ENCODE measurements at regions not wholly inside any gene's neighbourhood (a gene's known extent, or its start where the extent isn't known, plus 50 kb on each side); places are given as distances from the start of the nearest gene placed in this dataset.
"Not testable (repeated sequence)": the region's sequence is repeated elsewhere in the genome, so short reads cannot be mapped to it uniquely, and the experiment has no call there.

GRCh38 chr11:109707411-109707810, 285.4 kb downstream of the C11orf87 start:
- TF ChIP-seq, protein P1, sequence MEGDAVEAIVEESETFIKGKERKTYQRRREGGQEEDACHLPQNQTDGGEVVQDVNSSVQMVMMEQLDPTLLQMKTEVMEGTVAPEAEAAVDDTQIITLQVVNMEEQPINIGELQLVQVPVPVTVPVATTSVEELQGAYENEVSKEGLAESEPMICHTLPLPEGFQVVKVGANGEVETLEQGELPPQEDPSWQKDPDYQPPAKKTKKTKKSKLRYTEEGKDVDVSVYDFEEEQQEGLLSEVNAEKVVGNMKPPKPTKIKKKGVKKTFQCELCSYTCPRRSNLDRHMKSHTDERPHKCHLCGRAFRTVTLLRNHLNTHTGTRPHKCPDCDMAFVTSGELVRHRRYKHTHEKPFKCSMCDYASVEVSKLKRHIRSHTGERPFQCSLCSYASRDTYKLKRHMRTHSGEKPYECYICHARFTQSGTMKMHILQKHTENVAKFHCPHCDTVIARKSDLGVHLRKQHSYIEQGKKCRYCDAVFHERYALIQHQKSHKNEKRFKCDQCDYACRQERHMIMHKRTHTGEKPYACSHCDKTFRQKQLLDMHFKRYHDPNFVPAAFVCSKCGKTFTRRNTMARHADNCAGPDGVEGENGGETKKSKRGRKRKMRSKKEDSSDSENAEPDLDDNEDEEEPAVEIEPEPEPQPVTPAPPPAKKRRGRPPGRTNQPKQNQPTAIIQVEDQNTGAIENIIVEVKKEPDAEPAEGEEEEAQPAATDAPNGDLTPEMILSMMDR (IDR thresholded peaks at IDR 0.05; ENCODE audit: insufficient read depth, low read depth, low read length, missing control alignments) = no peak
- no peak overlapping the region for H3K4me3 ChIP-seq (ENCODE audit: low read depth, low read length)
- DNase-seq (ENCODE audit: low read depth) = no peak

GRCh38 chr11:109708184-109708583, 286.2 kb downstream of the C11orf87 start:
- TF ChIP-seq, protein P1 (IDR thresholded peaks at IDR 0.05; ENCODE audit: insufficient read depth, low read depth, low read length, missing control alignments) = no peak
- no peak for DNase-seq (ENCODE audit: low read depth)
- no peak overlapping the region for H3K4me3 ChIP-seq (ENCODE audit: low read depth, low read length)

DNA sequence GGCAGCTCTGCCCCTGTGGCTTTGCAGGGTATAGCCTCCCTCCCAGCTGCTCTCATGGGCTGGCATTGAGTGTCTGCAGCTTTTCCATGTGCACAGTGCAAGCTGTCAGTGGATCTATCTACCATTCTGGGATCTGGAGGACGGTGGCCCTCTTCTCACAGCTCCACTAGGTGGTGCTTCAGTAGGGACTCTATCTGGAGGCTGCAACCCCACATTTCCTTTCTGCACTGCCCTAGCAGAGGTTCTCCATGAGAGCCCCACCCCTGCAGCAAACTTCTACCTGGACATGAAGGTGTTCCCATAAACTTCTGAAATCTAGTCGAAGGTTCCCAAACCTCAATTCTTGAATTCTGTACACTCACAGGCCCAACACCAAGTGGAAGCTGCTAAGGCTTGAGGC, 292.5 kb downstream of the C11orf87 start:
- not testable (repeated sequence) for DNase-seq (ENCODE audit: low read depth); H3K4me3 ChIP-seq (ENCODE audit: low read depth, low read length)

GRCh38 chr11:109715424-109715823, 293.4 kb downstream of the C11orf87 start:
- DNase-seq (ENCODE audit: low read depth); H3K4me3 ChIP-seq (ENCODE audit: low read depth, low read length): not testable (repeated sequence)

DNA sequence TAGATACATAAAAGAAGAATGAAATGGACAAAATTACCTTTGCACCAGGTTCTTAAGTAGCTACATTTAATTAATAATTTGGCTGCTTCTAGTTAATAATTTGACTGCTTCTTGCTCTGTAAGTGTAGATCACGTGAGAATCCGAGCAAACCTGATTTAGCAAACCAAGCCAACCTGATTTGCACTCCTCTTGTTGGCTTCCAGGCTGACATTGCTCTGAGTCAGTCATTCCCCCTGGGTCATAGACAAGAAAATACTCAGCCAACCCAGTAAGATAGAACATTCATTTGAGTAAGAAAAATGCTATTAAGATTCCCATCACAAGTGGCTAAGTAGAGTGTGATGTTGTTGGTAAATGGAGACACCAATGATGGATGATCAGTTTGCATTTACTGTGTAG, 304.1 kb downstream of the C11orf87 start:
- no peak for DNase-seq (ENCODE audit: low read depth)
- TF ChIP-seq, protein P1 (IDR thresholded peaks at IDR 0.05; ENCODE audit: insufficient read depth, low read depth, low read length, missing control alignments) = no peak
- no peak overlapping the region for H3K4me3 ChIP-seq (ENCODE audit: low read depth, low read length)

DNA sequence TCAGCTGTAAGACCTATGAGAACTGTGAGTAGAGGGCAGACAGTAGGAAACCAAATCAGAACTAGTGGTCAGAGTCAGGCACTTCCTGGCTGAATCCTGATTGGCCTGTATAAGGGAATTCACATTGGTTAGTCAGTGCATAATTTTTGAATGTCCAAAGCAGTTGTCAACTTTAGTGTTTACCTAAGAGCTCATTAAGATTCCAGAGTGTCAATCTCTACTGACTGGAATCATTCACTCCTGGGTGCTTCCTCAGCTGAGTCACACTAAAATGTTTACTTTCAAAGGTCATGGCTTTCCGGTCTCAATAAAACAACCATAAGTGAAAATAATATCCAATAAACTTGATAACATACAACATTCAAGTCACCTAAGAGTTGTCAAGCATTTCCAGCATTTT, 306.1 kb downstream of the C11orf87 start:
- H3K4me3 ChIP-seq (ENCODE audit: low read depth, low read length) = no peak overlapping the region
- no peak for DNase-seq (ENCODE audit: low read depth)
- TF ChIP-seq, protein P1 (IDR thresholded peaks at IDR 0.05; ENCODE audit: insufficient read depth, low read depth, low read length, missing control alignments) = no peak

- H3K4me3 ChIP-seq (ENCODE audit: low read depth, low read length) = no peak overlapping the region
- peak; percentile 35 for DNase-seq (ENCODE audit: low read depth)
- TF ChIP-seq, protein P1 (IDR thresholded peaks at IDR 0.05; ENCODE audit: insufficient read depth, low read depth, low read length, missing control alignments) = peak; percentile 13
These were observed 307.8 kb downstream of the C11orf87 start for GRCh38 chr11:109729761-109730160.

GRCh38 chr11:109730669-109731068, 308.7 kb downstream of the C11orf87 start:
- DNase-seq (ENCODE audit: low read depth) = no peak
- TF ChIP-seq, protein P1 (IDR thresholded peaks at IDR 0.05; ENCODE audit: insufficient read depth, low read depth, low read length, missing control alignments) = no peak
- no peak overlapping the region for H3K4me3 ChIP-seq (ENCODE audit: low read depth, low read length)

Data from GM12865 (cell line).